Esophagus squamous epithelium (tissue), 5 donors: ENCODE measurements at regions not wholly inside any gene's neighbourhood (a gene's known extent, or its start where the extent isn't known, plus 50 kb on each side); places are given as distances from the start of the nearest gene placed in this dataset.

Experiments
- DNase-seq: peaks from one replicate; lab custom pipeline; 2025; lab: John Stamatoyannopoulos, UW
- H3K27ac ChIP-seq, 4 donors: fragments of 200-600 bp; sonication (generic); one replicate each; pipeline ENCODE4 v1.5.1; 2016 to 2019; ENCODE audit warnings: mild to moderate bottlenecking in 1 of 4
- H3K27me3 ChIP-seq, 4 donors: fragments of 200-600 bp; sonication (generic); 1 replicate in 3 of 4; 2 replicates in 1 of 4; pipeline versions ENCODE4 v1.5.1 to v1.6.0; 2017 to 2021; ENCODE audit warnings: antibody characterized with exemption in 1 of 4
- H3K36me3 ChIP-seq, 3 donors: fragments of 200-600 bp; sonication (generic); one replicate each; pipeline ENCODE4 v1.5.1; 2016 to 2019
- H3K4me1 ChIP-seq, 3 donors: fragments of 200-600 bp; sonication (generic); one replicate each; pipeline ENCODE4 v1.5.1; 2017 to 2019
- H3K4me3 ChIP-seq, 4 donors: fragments of 200-600 bp; sonication (generic); 1 replicate in 3 of 4; 2 replicates in 1 of 4; pipeline ENCODE4 v1.5.1; 2016 to 2019; ENCODE audit warnings: mild to moderate bottlenecking in 2 of 4, moderate library complexity in 1 of 4
- H3K9me3 ChIP-seq, 3 donors: fragments of 200-600 bp; sonication (generic); one replicate each; pipeline ENCODE4 v1.5.1; 2016 to 2019
- POLR2A ChIP-seq, 4 donors: fragments of 450-650 bp; IDR thresholded peaks; one replicate each; pipeline ENCODE4 v1.6.1; 2017; ENCODE audit warnings: antibody characterized with exemption in 4 of 4, mild to moderate bottlenecking in 4 of 4, moderate library complexity in 3 of 4
- whole genome bisulfite sequencing, 2 donors: methylation state at CpG; one replicate each; pipeline ENCODE4 v1.1.5; 2018; 5-methylcytosine and 5-hydroxymethylcytosine counted together
- intact Hi-C: fragments of 100-400 bp; cut with DNase I; formaldehyde crosslinking; loops from one replicate; pipeline ENCODE4 v1.15.0; 2022
- TF ChIP-seq, protein P1 (sequence below), 6 experiments: fragments of 450-650 bp in 4 of 6; fragments of 200-600 bp in 2 of 6; sonication (generic) in 2 of 6; IDR thresholded peaks; one replicate each; pipeline ENCODE4 v1.5.1; 2016 to 2019; ENCODE audit warnings: antibody characterized with exemption in 6 of 6, mild to moderate bottlenecking in 4 of 6, moderate library complexity in 4 of 6
- donor health status: DM: yes; HTN: yes; CAD: no.

DNA sequence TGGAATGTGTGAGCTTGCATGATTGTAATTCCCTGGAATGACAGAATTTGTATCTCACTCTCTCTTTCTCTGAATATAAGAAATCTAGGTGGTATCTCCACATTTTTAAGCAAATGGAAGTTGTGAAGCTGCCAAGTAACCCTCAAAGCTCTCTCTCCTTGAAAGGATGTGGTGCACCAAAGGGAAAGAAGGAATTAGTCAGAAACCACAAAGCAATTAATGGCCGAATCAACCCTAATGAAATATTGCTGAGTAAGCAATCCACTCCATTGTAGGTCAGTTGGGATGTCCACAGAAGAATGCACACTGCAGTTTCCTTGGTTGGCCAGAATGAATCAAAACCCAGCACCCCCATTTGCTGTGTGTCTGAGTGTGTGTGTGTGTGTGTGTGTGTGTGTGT is 153.5 kb downstream of the KCNA5 start:
- H3K4me1 ChIP-seq: no peaks in the 10 kb centered on the region
- no peaks in the 10 kb centered on the region for H3K36me3 ChIP-seq
- WGBS, 2 donors: 22 to 27% methylated on average over 1 of the region's 1 CpG
- H3K27ac ChIP-seq: no peak overlapping the region
- H3K4me3 ChIP-seq: no peak overlapping the region
- intact Hi-C loops: no loop called here
- no peak for TF ChIP-seq POLR2A (IDR thresholded peaks at IDR 0.05)
- TF ChIP-seq, protein P1, sequence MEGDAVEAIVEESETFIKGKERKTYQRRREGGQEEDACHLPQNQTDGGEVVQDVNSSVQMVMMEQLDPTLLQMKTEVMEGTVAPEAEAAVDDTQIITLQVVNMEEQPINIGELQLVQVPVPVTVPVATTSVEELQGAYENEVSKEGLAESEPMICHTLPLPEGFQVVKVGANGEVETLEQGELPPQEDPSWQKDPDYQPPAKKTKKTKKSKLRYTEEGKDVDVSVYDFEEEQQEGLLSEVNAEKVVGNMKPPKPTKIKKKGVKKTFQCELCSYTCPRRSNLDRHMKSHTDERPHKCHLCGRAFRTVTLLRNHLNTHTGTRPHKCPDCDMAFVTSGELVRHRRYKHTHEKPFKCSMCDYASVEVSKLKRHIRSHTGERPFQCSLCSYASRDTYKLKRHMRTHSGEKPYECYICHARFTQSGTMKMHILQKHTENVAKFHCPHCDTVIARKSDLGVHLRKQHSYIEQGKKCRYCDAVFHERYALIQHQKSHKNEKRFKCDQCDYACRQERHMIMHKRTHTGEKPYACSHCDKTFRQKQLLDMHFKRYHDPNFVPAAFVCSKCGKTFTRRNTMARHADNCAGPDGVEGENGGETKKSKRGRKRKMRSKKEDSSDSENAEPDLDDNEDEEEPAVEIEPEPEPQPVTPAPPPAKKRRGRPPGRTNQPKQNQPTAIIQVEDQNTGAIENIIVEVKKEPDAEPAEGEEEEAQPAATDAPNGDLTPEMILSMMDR (IDR thresholded peaks at IDR 0.05): no peak
- no peaks in the 10 kb centered on the region for H3K9me3 ChIP-seq
- no peak for DNase-seq
- peaks cover 0 to 15% (median 0%) of the 10 kb centered on the region in 4 donors for H3K27me3 ChIP-seq

DNA sequence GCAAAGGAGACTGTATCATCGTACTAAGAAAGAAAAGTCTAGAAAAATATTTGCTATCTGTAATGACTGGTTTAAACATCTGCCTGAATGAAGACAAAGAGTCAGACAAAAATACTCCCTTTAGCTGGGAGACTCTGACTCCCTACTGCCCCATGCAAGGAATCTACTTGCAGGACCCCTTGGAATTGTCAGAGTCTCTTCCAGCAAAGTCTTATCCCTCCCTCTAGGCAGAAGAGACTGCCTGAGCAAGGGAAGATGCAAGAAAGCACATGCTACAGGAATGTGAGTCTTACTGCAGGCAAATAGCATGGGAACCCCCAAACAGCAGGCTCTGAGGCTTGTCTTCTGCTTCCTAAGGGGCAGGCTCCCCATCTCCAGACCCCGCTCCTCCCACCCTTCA is 154.0 kb downstream of the KCNA5 start:
- H3K27me3 ChIP-seq: peaks cover 0 to 15% (median 0%) of the 10 kb centered on the region in 4 donors
- no peak for TF ChIP-seq POLR2A (IDR thresholded peaks at IDR 0.05)
- TF ChIP-seq, protein P1 (IDR thresholded peaks at IDR 0.05): no peak
- 67 to 72% methylated on average over 2 of the region's 2 CpGs for WGBS, 2 donors
- no peak for DNase-seq
- intact Hi-C loops: no loop called here
- H3K9me3 ChIP-seq: no peaks in the 10 kb centered on the region
- H3K36me3 ChIP-seq: no peaks in the 10 kb centered on the region
- H3K4me3 ChIP-seq: no peak overlapping the region
- H3K27ac ChIP-seq: no peak overlapping the region
- no peaks in the 10 kb centered on the region for H3K4me1 ChIP-seq

DNA sequence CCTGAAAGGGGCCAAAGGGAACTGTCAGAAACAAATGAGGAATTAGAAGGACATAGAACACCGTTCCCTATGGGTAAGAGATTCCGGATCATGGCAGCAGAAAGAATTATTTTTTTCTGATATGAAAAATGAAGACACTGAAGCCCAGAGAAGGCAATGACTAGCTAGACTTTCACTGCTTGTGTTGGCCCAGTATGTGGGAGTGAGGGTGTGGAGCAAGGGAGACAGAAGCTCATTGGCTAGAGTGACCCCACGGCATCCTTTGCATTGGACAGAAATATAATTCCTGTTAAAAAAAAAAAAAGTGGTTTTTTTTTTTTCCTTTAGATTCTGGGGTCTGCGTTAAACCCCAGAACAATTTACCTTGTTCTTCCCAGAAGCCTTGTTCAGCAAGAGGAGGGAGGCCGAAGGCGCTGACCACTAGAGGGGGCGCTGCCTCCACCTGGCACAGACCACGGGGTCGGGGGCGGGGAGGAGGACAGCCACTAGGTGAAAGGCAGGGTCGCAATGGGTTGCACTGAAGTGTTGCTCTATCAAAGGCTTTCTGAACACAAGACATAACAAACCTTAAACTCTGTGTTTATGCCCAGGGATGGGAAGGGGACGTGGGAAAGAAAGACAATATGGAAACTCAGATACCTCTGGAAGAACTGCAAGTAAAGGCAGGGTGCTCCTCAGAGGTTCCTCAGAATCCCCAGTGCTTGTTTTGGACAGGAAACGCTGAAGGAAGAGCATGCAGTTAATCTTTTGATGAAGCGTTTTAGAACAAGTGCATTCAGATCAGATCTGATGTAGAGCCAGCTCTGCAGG is 156.8 kb downstream of the KCNA5 start:
- Histone ChIP-seq H3K27ac (no peak overlapping the region), H3K4me3 (no peak overlapping the region), H3K4me1 (no peaks in the 10 kb centered on the region), H3K27me3 (peaks cover 0 to 15% (median 0%) of the 10 kb centered on the region in 4 donors), H3K36me3 (no peaks in the 10 kb centered on the region), H3K9me3 (no peaks in the 10 kb centered on the region)
- 34 to 44% methylated on average over 8 to 12 of the region's 14 CpGs for WGBS, 2 donors
- DNase-seq: no peak
- TF ChIP-seq, protein P1 (IDR thresholded peaks at IDR 0.05): peak in 5 of 6 experiments; percentile 45 to 69 (median 61)
- TF ChIP-seq POLR2A (IDR thresholded peaks at IDR 0.05): no peak
- intact Hi-C loops: no loop called here

DNA sequence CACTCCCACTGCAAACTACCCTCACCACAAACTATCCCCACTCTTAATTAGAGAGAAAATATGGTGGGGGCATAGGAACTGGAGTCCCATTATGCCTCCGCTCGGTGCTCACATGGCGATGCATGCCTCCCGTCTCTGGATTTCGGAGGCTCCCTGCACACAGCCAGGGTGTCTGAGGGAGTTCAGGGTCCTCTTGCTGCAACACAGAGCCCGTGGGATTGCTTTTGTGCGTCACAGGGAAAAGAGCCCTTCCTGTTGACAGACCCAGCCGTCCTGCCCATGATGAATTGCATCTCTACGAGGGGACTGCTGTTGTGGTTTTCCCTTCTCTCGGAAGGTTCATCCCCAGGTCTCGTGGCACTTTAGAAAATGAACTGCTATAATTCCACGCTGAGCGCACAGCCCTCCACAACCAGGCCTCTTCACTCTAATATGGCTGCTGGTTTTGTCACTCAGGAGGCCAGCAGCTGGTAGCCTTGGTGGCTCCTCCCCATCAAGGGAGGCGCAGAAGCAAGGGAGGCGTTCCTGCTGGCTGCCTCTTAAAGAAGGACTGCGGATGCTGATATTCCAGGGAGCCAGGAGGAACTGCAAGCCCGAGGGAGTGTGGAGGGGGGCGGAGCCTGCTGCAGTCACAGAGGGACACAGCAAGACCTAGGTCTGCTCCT is 158.0 kb downstream of the KCNA5 start:
- H3K27ac ChIP-seq: no peak overlapping the region
- intact Hi-C loops: no loop called here
- 68 to 86% methylated on average over 9 to 17 of the region's 18 CpGs for WGBS, 2 donors
- TF ChIP-seq POLR2A (IDR thresholded peaks at IDR 0.05): no peak
- TF ChIP-seq, protein P1 (IDR thresholded peaks at IDR 0.05): no peak
- no peaks in the 10 kb centered on the region for H3K9me3 ChIP-seq
- no peak overlapping the region for H3K4me3 ChIP-seq
- peaks cover 0 to 18% (median 0%) of the 10 kb centered on the region in 4 donors for H3K27me3 ChIP-seq
- DNase-seq: no peak
- no peaks in the 10 kb centered on the region for H3K4me1 ChIP-seq
- no peaks in the 10 kb centered on the region for H3K36me3 ChIP-seq

DNA sequence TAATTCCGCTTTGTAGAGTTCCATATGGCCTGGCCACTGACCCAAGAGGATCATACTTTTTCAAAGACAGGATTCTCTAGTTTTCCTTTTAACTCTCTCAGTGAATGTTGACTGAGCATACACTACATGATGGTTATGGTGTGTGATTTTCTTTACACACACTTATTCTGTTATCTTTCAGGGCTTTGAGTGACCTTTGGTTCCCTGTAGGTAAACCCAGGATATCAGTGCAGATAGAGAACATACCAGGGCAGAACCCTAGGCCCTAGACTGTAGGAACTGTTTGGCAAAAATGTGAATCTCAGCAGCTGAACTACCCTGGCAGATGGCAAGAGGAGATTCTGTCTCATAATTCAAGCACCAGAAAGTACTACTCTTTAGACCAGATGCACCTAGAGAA is 159.6 kb downstream of the KCNA5 start:
- H3K27ac ChIP-seq: no peak overlapping the region
- no peak overlapping the region for H3K4me3 ChIP-seq
- 0% methylated on average over 1 of the region's 1 CpG; no CpG with 5 or more reads in 1 of the 2 donors for WGBS, 2 donors
- H3K27me3 ChIP-seq: peaks cover 0 to 18% (median 0%) of the 10 kb centered on the region in 4 donors
- TF ChIP-seq, protein P1 (IDR thresholded peaks at IDR 0.05): no peak
- no peak for TF ChIP-seq POLR2A (IDR thresholded peaks at IDR 0.05)
- H3K9me3 ChIP-seq: no peaks in the 10 kb centered on the region
- H3K4me1 ChIP-seq: no peaks in the 10 kb centered on the region
- DNase-seq: no peak
- intact Hi-C loops: no loop called here
- H3K36me3 ChIP-seq: no peaks in the 10 kb centered on the region
